Activated gamma-delta T cell treated with Interleukin-2 at 50 U/mL for 16 hours (primary cell): ENCODE measurements at regions not wholly inside any gene's neighbourhood (a gene's known extent, or its start where the extent isn't known, plus 50 kb on each side); places are given as distances from the start of the nearest gene placed in this dataset.

Source experiments
- DNase-seq: peaks from one replicate; pipeline ENCODE4 v3.0.0-alpha.2; 2020

DNA sequence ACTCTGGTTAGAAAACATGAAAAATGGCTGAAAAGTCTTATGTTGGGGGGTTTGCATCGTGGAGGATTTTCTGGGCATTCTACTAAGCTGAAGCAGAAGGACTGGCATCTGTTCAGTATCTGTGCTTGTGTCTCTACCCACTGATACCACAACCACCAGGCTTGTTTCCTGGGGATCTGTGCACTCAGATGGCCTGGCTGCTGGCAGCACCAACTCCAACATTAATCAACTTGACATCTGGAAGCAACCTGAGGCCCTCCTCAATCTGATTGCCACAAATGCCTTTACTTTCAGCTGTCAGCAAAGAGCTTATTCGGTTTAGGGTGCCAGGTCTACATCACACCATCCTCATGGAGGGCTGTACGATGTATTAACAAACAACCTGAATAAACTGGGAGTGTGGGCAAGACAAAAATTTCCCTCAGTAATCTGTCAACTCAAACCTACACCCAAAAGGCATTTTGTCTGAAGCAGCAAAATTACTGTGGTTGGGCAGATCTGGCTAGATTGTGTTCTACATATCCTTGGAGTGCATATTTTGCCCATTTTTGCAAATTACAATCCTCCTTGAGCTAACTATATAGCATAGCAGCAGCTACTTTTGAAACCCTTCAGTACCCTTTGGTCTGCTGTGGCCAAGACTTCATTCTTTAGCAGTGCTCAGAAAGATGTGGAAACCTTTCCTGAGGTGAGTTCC is 74.6 kb downstream of the FOXD1 start:
- no peak for DNase-seq

DNA sequence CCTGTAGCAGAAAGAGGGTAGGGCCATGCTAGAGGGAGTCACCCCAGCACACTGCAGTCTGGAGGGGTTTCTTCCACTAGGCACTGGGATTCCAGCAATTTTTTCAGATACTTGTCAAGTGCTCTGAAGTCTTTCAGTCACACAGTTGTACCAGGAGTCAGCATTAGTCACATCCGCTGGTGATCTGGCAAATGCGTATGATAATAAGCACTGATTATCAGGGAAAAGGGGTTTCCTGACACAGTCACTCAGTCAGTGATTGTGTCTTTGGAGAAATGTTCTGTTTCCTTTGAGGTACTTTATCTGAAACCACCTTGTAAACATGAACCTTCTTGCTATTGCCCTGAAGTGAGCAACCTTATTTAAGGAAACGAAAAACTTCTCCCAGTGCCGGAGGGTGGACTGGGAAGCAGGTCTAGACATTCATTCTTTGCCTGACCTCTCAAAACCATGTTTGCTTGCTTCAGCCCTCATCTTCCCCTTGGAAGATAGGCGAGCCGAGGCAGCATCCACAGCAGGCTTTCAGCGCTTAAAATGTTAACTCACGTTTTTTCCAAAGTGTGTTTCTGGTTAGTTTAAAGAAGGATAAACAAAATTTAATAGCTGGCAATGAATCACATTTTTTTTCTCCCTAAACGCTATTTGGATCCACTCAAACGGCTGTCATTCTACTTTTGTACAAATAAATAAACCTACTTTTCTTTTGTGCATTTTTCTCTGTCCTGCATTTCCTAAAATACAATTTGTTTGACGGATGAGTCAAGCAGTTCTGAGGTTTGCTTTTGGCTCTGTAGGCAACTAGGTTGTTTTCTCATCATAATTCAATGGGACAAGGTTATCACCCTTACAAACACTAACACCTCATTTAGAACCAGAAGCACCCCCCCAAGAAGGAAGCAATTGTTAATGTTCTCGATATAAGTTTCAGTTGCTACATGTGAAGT is 77.7 kb downstream of the FOXD1 start:
- DNase-seq, result no peak

DNA sequence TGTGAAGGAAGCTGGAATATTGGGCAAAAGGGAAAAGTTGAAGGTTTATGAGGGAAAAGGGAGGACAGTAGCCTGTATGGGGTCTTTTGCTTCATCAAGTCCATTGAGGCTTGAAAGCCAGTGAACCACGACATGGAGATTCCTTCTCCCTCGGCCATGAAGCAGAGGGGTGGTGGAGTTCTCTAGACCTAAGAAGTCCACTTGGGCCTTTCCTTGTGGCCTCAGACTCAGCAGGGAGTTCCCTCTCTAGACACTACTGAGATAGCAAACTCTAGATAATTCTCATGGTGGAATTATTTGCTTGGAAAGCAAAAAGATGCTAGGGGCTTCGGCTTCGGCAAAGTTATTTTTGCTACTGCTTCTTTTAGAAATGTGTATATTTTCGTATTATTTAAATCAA is 78.5 kb downstream of the FOXD1 start:
- DNase-seq, result no peak

DNA sequence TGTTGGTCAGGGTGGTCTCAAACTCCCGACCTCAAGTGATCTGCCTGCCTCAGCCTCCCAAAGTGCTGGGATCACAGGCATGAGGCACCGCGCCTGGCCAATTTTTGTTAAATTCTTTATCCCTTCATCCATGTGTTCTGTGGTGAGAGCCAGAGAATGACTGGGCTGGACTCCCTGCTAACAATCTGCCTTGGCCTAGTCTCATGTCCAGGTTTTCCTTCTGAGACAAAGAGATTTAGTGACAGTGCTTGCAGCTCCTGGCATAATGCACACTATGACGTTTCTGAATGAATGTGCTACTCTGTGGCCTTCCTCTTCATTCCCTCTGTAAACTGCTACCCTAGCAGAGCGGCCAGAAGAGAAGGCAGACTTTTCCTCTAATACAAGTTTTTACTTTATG is 79.3 kb downstream of the FOXD1 start:
- DNase-seq, result no peak

DNA sequence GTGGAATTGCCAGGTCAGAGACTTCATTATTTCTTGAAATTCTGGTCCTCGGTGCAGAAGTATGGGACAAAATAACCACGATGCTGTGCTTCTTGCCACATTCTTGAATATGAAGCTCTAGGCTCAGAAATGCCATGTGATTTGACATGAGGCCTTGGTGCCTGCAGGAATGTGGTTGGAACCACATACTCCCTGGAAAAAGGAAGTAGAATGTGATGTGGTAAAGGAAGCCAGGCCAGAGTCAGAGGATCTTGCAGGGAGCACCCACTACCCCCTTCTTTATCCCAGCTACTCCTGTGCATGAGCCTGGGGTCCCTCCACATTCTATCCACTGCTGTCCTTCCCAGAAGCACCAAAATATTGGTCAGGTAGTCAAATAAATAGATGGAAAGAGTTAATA is 80.9 kb downstream of the FOXD1 start:
- DNase-seq, result no peak

DNA sequence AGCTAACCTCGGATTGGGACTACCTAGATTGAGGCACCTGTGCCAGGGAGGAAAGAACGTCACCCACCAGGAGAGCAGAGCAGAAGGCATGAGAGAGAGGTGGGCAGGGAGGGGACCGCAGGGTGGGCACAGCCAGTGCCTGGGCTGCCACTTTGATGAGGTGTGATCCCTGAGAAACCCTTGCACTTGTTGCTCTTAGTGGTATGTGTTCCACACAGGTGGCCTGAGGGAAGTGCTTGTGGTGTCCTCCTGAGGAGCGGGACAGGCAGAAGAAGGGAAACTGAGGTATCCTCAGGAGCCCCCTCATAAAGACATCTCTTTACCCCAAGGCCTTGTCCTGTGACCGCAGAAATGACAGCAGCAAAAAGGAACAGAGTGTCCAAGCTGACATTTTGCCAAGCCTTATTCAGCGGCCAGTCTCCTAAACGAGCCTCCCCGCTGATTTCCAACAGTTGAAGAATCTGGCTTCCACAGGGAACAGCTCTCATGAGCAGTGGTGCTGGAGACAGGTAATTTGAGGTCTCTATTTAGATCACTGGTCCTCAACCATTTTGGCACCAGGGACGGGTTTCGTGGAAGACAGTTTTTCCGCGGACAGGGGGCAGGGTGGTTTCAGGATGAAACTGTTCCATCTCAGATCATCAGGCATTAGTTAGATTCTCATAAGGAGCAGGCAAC is 82.4 kb downstream of the FOXD1 start:
- no peak for DNase-seq

DNA sequence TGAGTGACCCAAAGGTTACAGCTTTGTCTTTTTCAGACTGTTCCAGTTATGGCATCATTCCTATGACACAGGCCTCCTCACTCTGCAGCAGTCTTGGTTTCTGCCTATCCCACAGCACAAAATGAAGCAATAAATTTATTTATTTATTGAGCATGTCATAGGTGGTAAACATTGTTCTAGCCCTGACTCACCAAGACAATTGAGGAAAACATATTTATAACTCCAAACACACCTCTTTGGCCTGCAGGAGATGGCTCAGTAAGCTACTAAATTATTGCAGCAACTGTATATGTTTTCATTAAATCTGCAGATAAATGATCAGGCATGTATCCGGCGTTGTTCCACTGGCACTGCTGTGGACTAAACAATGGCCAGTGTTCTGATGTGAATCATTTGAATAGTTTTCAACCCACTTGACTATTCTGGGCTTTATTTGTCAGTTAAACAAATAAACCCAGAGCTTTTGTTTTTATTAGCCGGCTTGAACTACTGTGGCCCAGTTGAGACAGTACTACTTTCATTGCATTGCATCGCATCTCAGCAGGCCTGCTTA is 83.2 kb downstream of the FOXD1 start:
- DNase-seq, result no peak

DNA sequence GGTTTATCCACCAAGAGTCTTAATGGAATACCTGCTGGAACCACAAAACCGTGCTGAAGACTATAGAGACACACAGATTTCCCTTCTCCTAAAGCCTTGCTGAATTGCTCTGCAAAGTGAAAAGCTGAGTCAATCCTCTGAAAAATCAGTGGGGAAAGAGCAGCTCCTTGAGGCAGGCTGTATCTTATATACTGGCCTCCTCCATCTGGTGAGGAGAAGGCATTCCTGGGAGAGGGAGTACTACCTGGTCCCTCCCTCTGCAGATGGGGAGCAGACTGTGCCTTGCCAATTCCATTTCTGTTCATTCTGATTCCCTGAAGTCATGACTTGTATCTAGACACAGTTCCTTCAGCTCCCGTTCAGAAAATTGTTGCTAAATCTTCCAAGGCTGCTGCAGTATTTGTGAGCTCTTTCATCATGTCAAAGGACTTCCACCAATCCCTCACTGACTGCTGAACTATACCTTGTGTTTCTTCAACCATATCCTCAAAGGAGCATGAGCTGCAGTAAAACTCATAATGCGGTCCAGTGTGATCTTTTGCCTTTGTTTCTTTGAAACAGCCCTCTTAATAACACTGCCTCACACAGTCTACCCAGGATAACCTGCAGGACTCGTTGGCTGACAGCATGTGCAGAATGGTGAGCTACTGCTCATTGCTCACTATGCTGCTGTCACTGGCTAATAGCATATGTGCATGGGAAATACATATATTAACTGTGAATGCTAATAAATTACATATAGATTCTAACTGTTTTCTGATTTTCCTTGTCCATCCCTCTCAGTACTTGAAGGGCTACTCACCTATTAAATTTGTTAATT is 84.5 kb downstream of the FOXD1 start:
- DNase-seq, result no peak

DNA sequence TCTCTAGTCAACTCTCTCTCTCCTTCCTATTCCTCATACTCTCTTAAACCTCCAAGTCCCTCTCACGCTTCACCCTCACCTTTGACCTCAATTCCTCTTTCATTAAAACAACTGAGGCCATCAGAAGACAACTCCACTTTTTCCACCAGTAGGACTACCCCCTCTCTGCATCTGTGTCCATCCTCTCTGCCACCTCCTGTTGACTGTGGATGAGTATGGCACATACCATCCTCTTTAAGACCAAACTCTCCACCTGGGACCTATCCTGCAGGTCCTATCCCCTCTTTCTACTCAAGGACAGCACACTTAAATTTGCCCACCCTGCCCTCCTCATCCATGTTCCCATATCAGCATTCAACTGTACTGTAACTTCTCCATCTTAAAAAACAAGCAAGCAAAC is 89.2 kb downstream of the FOXD1 start:
- DNase-seq, result no peak

DNA sequence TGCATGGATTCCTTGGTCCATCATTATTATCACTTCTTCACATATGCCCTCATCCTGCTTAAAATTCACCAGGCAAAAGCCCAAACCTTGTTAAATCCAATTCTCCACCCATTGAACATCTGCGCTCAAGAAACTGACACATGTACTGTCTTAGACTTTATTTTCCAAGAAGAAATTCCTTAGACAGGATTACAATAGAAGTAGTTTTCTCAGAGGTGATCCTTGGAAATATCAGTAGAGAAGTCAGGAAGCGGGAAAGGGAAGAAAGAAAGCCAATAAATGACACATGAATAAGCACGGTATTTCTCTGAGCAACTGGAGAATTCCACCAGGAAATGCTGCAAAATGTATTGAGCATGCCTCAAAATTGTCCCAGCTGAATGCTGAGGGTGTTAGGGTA is 90.2 kb downstream of the FOXD1 start:
- no peak for DNase-seq

DNA sequence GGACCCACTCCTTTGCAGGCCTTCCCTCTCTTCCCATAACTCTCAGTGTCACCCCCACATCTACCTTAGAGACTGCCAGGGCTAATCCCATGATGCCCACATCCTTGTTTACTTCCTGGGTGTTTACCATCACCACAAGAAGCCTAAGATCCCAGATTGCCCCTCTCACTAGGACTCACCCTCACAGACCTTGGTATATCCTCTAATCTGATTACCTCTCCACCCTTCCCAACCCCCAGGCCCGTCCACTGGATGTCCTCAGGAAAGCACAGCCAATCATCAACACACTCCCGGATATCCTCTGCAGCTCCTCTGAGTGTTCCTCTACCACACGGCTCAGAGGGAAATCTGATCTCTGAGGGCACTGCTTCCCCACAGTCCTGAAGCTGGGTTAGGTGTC is 91.0 kb downstream of the FOXD1 start:
- DNase-seq, result no peak

DNA sequence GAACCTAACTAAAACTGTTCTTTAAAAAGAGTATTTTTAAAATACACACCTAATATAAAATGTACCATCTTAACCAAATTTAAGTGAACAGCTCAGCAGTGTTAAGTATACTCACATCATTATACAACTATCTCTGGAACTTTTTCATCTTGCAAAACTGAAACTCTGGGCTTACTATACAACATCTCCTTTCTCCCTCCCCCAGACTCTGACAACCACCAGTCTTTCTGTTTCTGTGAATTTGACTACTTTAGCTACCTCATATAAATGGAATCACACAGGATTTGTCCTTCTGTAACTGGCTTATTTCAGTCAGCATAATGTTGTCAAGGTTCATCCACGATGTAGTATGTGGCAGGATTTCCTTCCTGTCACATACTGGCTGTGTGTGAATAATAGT is 93.5 kb downstream of the FOXD1 start:
- DNase-seq, result no peak

DNA sequence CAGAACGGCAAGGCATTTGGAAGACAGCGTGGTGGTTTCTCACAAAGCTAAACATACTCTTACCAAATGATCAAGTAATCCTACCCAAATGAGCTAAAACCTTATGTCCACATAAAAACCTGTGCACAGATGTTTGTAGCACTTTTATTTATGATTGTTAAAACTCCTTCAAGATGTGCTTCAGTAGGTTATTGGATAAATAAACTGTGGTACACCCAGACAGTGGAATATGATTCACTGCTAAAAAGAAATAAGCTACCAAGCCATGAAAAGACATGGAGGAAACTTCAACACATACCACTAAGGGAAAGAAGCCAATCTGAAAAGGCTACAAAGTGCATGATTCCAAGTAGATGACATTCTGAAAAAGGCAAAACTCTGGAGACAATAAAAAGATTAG is 94.2 kb downstream of the FOXD1 start:
- no peak for DNase-seq

DNA sequence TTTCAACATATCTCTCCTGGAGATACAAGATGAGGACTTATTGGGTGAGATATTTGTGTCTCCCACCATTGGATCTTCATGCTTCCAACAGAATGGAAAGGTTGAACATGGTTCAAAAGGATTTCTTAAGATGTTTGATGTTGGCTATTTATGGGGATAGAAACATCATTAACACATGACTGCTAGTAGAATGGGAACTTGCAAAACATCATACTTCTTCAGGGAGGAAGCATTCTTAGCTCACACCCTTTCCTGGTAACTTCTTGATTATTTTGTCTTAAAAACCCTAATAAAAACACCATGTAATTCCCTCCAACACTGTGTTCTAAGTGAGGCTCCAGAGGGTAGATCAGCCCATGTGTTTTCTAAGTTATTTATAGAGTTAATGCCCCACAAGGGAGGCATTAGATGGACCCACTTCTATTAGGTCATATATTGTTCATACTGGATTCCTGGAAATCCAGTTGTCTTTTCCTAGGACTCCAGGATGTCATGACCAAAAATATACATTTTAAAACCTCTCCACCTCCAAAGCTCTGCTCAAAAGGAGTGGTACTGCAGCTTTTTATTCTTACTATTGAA is 95.8 kb downstream of the FOXD1 start:
- DNase-seq, result no peak

DNA sequence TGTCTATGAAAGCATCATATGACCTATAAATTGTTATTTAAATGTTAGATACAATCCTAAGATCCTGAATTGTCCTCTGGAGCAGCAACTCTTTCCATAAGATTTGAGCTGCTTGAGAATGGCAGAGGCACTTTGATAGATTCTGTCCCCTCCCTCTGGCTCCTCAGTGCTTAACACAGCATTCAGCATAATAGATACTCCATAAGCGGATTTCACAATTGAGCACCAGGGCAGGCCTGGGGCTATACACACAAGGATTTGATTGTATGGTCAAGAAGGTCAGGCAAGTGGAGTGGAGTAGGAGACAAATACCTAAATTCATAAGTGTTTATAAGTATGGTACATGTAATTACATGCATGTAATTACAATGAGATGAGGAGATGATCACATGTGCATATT is 96.3 kb downstream of the FOXD1 start:
- DNase-seq, result no peak

DNA sequence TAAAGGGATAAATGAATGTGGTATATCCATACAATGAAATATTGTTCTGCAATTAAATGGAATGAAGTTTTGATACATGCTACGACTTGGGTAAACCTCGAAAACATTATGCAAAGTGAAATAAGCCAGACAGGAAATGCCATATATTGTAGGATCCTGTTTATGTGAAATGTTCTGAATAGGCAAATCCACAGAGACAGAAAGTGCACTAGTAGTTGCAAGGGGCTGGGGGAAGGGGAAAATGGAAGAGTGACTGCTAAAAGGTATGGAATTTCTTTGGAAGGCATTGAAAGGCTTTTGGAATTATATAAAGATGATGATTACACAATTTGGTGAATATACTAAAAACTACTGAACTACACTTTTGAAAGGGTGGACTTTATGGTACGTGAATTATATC is 97.0 kb downstream of the FOXD1 start:
- no peak for DNase-seq

DNA sequence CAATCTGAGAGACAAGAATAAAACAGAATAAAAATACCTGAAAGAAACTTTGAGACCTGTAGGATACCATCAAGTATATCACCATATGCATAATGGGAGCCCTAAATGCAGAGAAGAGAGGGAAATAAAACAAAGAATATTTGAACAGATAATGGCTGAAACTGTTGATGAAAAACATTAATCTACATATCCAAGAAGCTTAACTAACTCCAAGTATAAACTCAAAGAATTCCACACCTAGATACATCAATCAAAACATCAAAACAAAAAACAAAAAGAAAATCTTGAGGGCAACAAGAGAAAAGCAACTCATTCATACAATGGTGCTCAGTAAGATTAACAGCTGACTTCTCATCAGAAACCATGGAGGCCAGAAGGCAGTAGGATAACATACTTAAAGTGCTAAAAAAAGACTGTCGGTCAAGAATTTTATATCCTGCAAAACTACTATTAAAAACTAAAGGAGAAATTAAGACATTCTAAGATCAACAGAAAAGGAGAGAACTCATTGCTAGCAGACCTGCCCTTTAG is 101.6 kb downstream of the FOXD1 start:
- no peak for DNase-seq

DNA sequence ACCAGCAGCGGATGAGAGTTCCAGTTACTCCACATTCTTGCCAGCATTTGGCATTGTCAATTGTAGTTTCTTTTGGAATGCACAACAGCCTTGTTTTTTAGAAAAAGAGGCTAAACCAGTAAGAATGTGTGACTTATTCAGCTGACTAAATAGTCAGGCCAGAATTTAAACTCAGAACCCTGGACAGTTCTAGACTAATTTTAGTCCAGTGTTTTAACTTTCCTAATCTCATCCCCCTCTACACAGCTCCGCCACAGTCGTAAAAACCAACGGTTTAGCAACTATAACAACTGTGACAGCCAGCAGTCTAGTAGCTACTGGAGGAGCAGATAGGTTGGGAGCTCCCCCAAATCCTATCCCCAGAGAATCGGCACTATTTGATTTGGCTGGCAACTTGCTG is 103.7 kb downstream of the FOXD1 start:
- no peak for DNase-seq

DNA sequence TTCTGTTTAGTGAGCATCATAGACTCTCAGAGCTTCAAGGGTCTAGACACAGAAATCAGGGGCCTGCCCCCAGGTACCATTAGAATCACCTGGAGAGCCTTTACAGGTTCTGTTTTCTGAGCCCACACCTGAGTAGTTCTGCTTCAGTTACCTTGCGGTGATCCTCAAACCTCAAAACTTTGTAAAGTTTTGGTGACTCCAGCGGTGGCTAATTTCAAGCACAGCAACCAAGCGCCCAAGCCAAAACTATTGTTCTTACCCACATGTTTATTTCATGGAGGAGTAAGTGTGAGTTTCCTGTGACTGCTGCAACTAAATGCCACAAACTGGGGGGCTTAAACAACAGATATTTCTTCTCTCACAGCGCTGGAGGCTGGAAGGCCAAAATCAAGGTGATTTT is 108.9 kb downstream of the FOXD1 start:
- DNase-seq, result no peak

DNA sequence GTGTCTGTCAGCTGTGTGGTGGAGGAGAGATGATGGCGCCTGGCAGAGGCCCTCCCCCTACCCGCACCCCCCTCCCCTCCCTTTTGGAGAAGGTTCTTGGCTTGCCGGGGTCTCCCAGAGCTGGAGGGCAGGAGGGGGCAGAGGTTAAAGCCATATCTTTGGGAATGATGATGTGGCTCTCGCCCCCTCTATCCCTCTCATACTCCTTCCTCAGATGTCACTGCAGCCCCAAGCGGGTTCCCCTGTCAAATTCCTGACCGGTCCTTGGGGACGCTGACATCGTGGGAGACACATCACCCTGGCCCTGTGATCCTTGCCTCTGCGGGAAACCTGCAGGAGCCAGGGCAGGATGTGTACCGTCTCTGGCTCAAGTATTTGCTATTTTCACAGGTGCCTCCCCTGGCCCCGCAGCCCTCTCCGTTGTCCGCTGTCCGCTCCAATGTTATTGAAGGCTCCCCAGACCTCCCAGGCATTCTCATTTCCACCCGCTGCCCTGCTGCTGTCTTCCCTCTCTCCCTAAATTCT is 109.5 kb downstream of the FOXD1 start:
- no peak for DNase-seq

DNA sequence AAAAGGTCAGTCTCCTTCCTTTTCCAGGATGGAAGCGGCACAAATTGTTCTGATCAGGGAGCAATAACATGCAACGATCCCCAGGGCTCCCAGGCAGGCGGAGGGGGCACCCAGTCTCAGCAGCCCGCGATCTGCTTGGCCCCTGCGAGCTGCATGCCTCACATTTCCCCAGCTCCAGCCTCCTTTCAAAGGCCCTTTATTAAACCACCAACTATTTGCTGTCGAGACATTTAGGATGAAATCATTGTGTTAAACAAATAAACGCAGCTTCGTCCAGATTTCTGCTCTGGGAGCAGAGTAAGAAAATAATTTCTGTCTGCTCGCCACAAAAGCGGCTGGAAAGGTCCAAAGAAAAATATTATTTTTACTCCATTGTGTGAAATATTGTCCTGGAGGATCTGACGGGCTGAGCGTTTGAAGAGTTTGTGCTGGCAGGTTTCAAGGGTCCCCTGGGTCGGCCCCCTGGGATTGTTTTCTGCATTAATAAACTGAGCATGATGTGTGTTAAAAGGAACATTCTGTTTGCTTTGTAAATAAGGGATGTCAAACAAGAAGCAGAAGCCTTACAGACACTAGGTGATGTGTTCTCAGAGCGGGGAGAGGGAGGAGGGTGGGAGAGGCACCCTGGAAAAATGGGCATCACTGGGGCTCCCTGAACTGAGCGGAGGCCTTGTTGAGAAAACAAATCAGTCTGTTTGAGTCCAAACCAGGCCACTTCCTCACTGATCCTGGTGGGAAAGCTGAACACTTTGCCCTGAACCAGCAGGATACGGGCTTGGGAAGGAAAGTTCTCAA is 110.1 kb downstream of the FOXD1 start:
- DNase-seq, result no peak
